ENCODE measurements at regions not wholly inside any gene's neighbourhood (a gene's known extent, or its start where the extent isn't known, plus 50 kb on each side); places are given as distances from the start of the nearest gene placed in this dataset.

DNA sequence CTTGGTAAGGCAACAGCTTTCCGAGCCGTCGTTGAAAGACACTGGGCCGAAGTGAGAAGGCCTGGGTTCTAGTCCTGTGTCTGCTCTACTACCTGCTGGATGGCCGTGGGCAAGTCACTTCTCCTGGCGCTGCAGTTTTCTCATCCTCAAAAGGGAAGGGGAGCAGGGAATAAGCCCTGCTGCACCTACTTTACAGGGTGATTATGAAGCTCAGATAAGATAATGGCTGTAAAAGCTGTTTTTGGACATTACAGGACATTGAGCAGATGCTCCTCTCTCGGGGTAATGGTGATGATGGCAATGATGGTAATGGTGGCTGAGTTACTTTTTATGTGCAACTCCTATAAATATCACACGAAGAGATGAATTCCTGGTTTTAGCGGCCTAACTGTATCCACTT is 152.6 kb downstream of the FAM43A start:
- Histone ChIP-seq H3K9me3 (no peaks in the 10 kb centered on the region), H3K27ac (no peak overlapping the region), H3K27me3 (no peaks in the 10 kb centered on the region), H3K36me3 (no peaks in the 10 kb centered on the region), H3K4me1 (no peaks in the 10 kb centered on the region), H3K4me3 (no peak overlapping the region)
- intact Hi-C loops (cut with DNase I): no loop called here
- DNase-seq (ENCODE audit: low spot score in 2 of 2): no peak
- no peak for TF ChIP-seq CTCF (IDR thresholded peaks at IDR 0.05)

GRCh38 chr3:194840661-194841514 is 155.2 kb downstream of the FAM43A start:
- H3K4me3 ChIP-seq: no peak overlapping the region
- H3K27ac ChIP-seq: no peak overlapping the region
- DNase-seq (ENCODE audit: low spot score in 2 of 2): no peak
- H3K27me3 ChIP-seq: no peaks in the 10 kb centered on the region
- intact Hi-C loops (cut with DNase I): no loop called here
- no peak for TF ChIP-seq CTCF (IDR thresholded peaks at IDR 0.05)
- H3K9me3 ChIP-seq: no peaks in the 10 kb centered on the region
- no peaks in the 10 kb centered on the region for H3K4me1 ChIP-seq
- no peaks in the 10 kb centered on the region for H3K36me3 ChIP-seq

DNA sequence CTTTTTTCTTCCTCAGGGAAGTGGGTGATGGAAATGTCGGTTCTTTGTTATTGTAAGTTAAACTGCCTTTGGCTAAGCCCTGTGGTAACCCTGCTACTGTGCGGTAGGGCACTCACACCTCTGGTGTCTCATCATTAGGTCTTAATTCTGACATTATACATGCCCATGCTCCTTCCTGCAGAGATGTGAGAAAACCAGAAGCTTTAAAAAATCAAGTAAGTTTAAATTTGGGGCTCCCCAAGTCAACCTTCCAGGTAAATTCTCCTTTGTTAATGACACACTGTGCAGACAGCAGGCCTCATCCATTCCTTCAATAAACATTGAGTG is 155.8 kb downstream of the FAM43A start:
- Histone ChIP-seq H3K4me3 (no peak overlapping the region), H3K4me1 (no peaks in the 10 kb centered on the region), H3K27ac (no peak overlapping the region), H3K27me3 (no peaks in the 10 kb centered on the region), H3K36me3 (no peaks in the 10 kb centered on the region), H3K9me3 (no peaks in the 10 kb centered on the region)
- no peak for DNase-seq (ENCODE audit: low spot score in 2 of 2)
- no peak for TF ChIP-seq CTCF (IDR thresholded peaks at IDR 0.05)
- intact Hi-C loops (cut with DNase I): no loop called here

DNA sequence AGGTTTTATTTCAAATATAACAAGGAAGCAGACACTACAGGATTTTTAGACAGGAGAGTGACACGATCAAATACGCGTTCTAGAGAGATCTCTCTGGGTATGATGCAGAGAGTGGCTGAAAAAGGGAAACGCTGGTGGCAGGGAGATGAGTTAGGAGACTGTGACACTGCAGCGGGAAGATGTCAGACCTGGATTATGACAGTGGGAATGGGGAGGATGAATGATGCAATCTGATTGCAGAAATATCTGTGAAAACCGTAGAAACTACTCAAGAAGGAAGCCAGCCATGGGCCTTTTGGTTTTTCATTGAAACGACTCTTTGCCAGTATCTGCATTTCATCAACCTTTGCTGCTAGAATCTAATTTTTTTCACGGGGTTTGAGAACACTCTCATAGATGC is 157.9 kb downstream of the FAM43A start:
- DNase-seq (ENCODE audit: low spot score in 2 of 2): no peak
- H3K4me1 ChIP-seq: no peaks in the 10 kb centered on the region
- intact Hi-C loops (cut with DNase I): no loop called here
- no peaks in the 10 kb centered on the region for H3K36me3 ChIP-seq
- TF ChIP-seq CTCF (IDR thresholded peaks at IDR 0.05): no peak
- H3K27ac ChIP-seq: no peak overlapping the region
- no peak overlapping the region for H3K4me3 ChIP-seq
- no peaks in the 10 kb centered on the region for H3K27me3 ChIP-seq
- no peaks in the 10 kb centered on the region for H3K9me3 ChIP-seq

- no peak overlapping the region for H3K27ac ChIP-seq
- no peak for TF ChIP-seq CTCF (IDR thresholded peaks at IDR 0.05)
- no peaks in the 10 kb centered on the region for H3K9me3 ChIP-seq
- no peaks in the 10 kb centered on the region for H3K36me3 ChIP-seq
- H3K4me1 ChIP-seq: no peaks in the 10 kb centered on the region
- DNase-seq (ENCODE audit: low spot score in 2 of 2): no peak
- no peaks in the 10 kb centered on the region for H3K27me3 ChIP-seq
- intact Hi-C loops (cut with DNase I): no loop called here
- H3K4me3 ChIP-seq: no peak overlapping the region
Observed at GRCh38 chr3:194844046-194844445, 158.4 kb downstream of the FAM43A start.

Measured in ascending aorta (tissue), 2 donors.